Breast epithelium (tissue), 4 donors: ENCODE measurements at regions not wholly inside any gene's neighbourhood (a gene's known extent, or its start where the extent isn't known, plus 50 kb on each side); places are given as distances from the start of the nearest gene placed in this dataset.

Experiments
- DNase-seq, 2 donors: peaks; one replicate each; pipeline ENCODE4 v3.0.0-alpha.2; 2019; ENCODE audit warnings: low spot score in 2 of 2
- H3K27ac ChIP-seq, 2 donors: fragments of 200-600 bp; sonication (generic) in 1 of 2; one replicate each; pipeline ENCODE4 v1.5.1; 2016 to 2019; ENCODE audit warnings: mild to moderate bottlenecking in 1 of 2
- H3K27me3 ChIP-seq, 2 donors: fragments of 200-600 bp; sonication (generic) in 1 of 2; one replicate each; pipeline versions ENCODE4 v1.5.1 to v1.6.0; 2017 to 2019; ENCODE audit warnings: control low read depth in 1 of 2, mild to moderate bottlenecking in 1 of 2
- H3K36me3 ChIP-seq: fragments of 200-600 bp; one replicate; pipeline ENCODE4 v1.5.1; 2019
- H3K4me1 ChIP-seq, 2 donors: fragments of 200-600 bp; sonication (generic); one replicate each; pipeline ENCODE4 v1.5.1; 2016 to 2019; ENCODE audit warnings: control low read depth in 1 of 2
- H3K4me3 ChIP-seq, 3 donors: fragments of 200-600 bp; sonication (generic); 1 replicate in 2 of 3; 2 replicates in 1 of 3; pipeline ENCODE4 v1.5.1; 2016 to 2019; ENCODE audit warnings: mild to moderate bottlenecking in 3 of 3, moderate library complexity in 2 of 3
- H3K9me3 ChIP-seq, 2 donors: fragments of 200-600 bp; sonication (generic) in 1 of 2; one replicate each; pipeline ENCODE4 v1.5.1; 2016 to 2019; ENCODE audit warnings: control low read depth in 1 of 2
- POLR2A ChIP-seq: fragments of 450-650 bp; IDR thresholded peaks from one replicate; pipeline ENCODE4 v1.6.1; 2016; ENCODE audit warnings: antibody characterized with exemption, mild to moderate bottlenecking, moderate library complexity
- POLR2AphosphoS5 ChIP-seq, 3 donors: sonication (generic); formaldehyde crosslinking; IDR thresholded peaks; one replicate each; pipeline ENCODE4 v1.6.1; 2017; ENCODE audit warnings: antibody characterized with exemption in 3 of 3
- intact Hi-C: fragments of 100-400 bp; cut with DNase I; formaldehyde crosslinking; loops from one replicate; pipeline ENCODE4 v1.15.1; 2023; ENCODE audit warnings: low total_unique reads
- TF ChIP-seq, protein P1 (sequence below), 3 donors: fragments of 450-650 bp; IDR thresholded peaks; one replicate each; pipeline ENCODE4 v1.5.1; 2016 to 2017; ENCODE audit warnings: antibody characterized with exemption in 3 of 3, mild to moderate bottlenecking in 3 of 3, moderate library complexity in 3 of 3

DNA sequence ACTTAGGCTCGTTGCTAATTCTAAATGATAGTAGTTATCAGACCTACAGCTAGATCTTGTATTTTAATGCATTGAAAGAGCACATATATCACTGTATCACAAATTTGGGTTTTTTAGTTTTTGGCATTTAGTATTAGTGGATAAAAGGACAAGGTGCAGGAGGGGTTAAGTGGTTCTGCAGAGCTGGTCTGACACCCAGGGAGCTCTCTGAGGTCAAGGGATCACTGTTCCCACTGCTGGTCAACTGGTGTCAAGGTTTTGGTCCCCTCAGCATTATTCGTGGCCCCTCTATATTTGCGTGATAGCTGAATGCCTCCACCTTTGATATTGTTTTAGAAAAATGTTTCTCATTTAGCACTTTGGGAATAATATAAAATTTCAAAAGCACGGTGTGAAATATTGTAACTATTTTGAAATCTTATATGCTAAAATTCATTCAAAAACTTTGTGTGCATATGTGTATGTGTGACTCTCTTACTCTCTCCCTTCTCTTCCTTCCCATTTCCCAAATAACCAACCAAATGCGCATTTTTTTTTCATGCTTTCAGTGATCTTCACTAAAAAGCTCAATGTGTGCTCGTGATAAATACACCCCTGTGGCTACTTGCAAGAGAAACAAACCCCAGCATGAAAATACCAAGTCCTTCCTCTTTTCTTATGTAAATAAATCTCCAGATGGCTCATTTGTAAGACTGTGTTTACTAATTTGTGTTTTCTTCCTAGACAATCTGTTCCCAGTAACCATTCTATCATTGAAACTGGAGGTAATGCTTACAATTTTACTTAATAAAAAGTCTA, 309.2 kb downstream of the FGFR2 start:
- Histone ChIP-seq H3K27me3 (peaks cover 0 to 47% of the 10 kb centered on the region in 2 donors), H3K4me3 (no peak overlapping the region), H3K4me1 (no peaks in the 10 kb centered on the region), H3K36me3 (no peaks in the 10 kb centered on the region), H3K27ac (no peak overlapping the region), H3K9me3 (no peaks in the 10 kb centered on the region)
- TF ChIP-seq POLR2AphosphoS5 (IDR thresholded peaks at IDR 0.05) (no peak), POLR2A (no peak)
- TF ChIP-seq, protein P1, sequence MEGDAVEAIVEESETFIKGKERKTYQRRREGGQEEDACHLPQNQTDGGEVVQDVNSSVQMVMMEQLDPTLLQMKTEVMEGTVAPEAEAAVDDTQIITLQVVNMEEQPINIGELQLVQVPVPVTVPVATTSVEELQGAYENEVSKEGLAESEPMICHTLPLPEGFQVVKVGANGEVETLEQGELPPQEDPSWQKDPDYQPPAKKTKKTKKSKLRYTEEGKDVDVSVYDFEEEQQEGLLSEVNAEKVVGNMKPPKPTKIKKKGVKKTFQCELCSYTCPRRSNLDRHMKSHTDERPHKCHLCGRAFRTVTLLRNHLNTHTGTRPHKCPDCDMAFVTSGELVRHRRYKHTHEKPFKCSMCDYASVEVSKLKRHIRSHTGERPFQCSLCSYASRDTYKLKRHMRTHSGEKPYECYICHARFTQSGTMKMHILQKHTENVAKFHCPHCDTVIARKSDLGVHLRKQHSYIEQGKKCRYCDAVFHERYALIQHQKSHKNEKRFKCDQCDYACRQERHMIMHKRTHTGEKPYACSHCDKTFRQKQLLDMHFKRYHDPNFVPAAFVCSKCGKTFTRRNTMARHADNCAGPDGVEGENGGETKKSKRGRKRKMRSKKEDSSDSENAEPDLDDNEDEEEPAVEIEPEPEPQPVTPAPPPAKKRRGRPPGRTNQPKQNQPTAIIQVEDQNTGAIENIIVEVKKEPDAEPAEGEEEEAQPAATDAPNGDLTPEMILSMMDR (IDR thresholded peaks at IDR 0.05): no peak
- intact Hi-C loops: no loop called here
- no peak for DNase-seq

DNA sequence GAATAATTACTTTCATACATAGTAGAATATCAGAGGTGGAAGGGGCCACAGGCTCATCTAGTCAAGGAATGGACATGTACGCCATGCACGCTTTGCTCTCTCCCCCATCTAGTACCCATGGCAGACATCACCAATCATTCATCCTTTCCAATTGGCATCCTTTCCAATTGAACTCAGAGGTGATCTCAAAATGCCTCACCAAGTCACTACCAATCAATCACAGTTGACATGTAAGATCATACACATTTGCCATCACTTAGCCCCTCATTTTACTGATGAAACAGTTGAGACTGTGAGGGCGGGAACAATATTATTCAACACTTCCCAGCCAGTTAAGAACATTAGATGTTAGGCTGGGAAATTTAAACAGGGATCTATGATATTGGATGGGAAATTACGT, 308.4 kb downstream of the FGFR2 start:
- DNase-seq: no peak
- no peaks in the 10 kb centered on the region for H3K9me3 ChIP-seq
- H3K4me3 ChIP-seq: no peak overlapping the region
- H3K36me3 ChIP-seq: no peaks in the 10 kb centered on the region
- peaks cover 0 to 47% of the 10 kb centered on the region in 2 donors for H3K27me3 ChIP-seq
- TF ChIP-seq POLR2A (no peak), POLR2AphosphoS5 (IDR thresholded peaks at IDR 0.05) (no peak)
- TF ChIP-seq, protein P1 (IDR thresholded peaks at IDR 0.05): no peak
- intact Hi-C loops: no loop called here
- H3K27ac ChIP-seq: no peak overlapping the region
- H3K4me1 ChIP-seq: no peaks in the 10 kb centered on the region

DNA sequence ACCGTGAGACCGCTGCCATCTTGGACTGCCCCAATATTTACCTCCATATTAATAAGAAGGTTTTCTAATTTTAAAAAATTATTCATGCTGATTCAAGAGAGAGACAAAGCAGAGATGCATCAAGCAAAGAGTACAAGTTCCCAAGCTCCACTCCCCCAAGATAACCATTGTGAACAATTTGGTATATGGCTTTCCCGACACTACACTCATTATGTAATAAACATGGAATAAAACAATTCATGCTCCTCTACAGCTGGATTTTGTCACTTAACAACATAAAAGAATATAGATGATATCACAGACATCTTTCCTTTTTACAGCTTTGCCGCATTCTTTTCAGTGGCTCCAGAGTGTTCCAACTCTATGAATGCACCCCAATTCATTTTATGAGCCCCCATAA, 307.6 kb downstream of the FGFR2 start:
- Histone ChIP-seq H3K27me3 (peaks cover 0 to 47% of the 10 kb centered on the region in 2 donors), H3K36me3 (no peaks in the 10 kb centered on the region), H3K4me1 (no peaks in the 10 kb centered on the region), H3K27ac (no peak overlapping the region), H3K4me3 (no peak overlapping the region), H3K9me3 (no peaks in the 10 kb centered on the region)
- TF ChIP-seq POLR2A (no peak), POLR2AphosphoS5 (IDR thresholded peaks at IDR 0.05) (no peak)
- TF ChIP-seq, protein P1 (IDR thresholded peaks at IDR 0.05): no peak
- intact Hi-C loops: no loop called here
- no peak for DNase-seq

DNA sequence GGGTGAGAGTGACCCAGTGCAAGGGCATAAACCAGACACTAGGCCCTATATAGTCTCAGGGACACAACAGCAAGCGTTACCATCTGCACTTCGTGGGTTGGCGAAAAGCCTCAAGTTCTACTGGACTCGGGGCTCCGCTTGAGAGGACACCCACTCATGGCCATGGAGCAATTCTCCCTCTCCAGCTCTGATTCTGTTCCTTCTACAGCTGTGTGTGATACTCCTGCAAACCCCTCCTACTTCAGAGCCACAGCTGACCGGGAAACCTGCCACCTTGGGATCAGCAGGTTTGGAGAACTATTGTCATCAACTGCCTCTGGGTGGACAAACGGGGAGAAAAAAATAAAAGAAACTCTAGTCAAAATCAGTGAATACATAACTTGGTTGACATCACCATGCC, 306.9 kb downstream of the FGFR2 start:
- intact Hi-C loops: no loop called here
- H3K27me3 ChIP-seq: peaks cover 0 to 47% of the 10 kb centered on the region in 2 donors
- H3K36me3 ChIP-seq: no peaks in the 10 kb centered on the region
- no peak overlapping the region for H3K27ac ChIP-seq
- TF ChIP-seq POLR2AphosphoS5 (IDR thresholded peaks at IDR 0.05) (no peak), POLR2A (no peak)
- TF ChIP-seq, protein P1 (IDR thresholded peaks at IDR 0.05): no peak
- DNase-seq: no peak
- no peaks in the 10 kb centered on the region for H3K9me3 ChIP-seq
- H3K4me1 ChIP-seq: no peaks in the 10 kb centered on the region
- H3K4me3 ChIP-seq: no peak overlapping the region

DNA sequence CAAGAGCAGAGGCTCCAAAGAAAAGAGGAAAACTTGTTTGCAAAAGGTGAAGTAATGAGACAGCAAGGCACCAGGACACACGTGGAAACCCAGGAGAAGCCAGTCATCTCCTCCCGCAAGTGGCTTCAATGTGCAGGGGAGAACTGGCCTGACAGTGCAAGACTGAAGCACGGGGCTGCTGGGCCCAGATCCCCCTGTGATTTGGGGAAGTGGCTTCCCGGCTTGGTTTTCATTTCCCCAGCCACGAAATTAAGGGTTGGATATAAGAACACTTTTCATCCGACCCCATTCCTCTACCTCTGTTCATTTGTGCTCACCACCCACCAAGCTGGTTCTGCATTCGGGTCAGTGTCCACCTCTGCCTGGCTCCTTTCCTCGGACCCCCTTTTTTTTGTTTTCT, 306.4 kb downstream of the FGFR2 start:
- no peaks in the 10 kb centered on the region for H3K4me1 ChIP-seq
- no peak overlapping the region for H3K27ac ChIP-seq
- DNase-seq: no peak
- no peak overlapping the region for H3K4me3 ChIP-seq
- H3K27me3 ChIP-seq: peaks cover 0 to 44% of the 10 kb centered on the region in 2 donors
- no peaks in the 10 kb centered on the region for H3K36me3 ChIP-seq
- TF ChIP-seq POLR2AphosphoS5 (IDR thresholded peaks at IDR 0.05): no peak
- TF ChIP-seq, protein P1 (IDR thresholded peaks at IDR 0.05): no peak
- TF ChIP-seq POLR2A: no peak
- no peaks in the 10 kb centered on the region for H3K9me3 ChIP-seq
- intact Hi-C loops: no loop called here
